Limb (tissue), 2 donors: ENCODE measurements at regions not wholly inside any gene's neighbourhood (a gene's known extent, or its start where the extent isn't known, plus 50 kb on each side); places are given as distances from the start of the nearest gene placed in this dataset.
"Not testable (repeated sequence)": the region's sequence is repeated elsewhere in the genome, so short reads cannot be mapped to it uniquely, and the experiment has no call there.

Experiments used
- DNase-seq, 2 donors: peaks; one replicate each; pipeline ENCODE4 v3.0.0-alpha.2; 2016; ENCODE audit errors: extremely low spot score in 2 of 2

GRCh38 chr2:89142959-89143358 lies 451.5 kb downstream of the RPIA start:
- DNase-seq = not testable (repeated sequence)

DNA sequence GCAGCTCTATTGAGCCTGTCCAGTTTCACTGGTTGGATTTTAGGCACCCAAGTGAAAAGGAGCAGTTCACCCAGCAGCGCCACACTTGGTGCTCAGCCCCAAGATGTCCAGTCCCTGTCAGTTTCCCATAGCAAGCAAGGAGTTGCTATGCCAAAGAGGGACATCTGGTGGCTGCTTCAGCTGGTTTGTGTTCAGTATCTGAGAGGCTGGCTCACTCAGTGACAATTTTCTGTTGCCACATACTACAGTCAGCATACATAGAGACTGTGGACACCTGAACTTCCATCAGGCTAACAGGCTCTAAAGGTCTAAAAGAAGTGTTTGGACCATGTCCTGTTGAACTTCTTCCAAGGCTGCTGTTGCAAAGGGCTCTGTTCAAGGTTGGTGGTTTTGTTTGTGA lies 453.9 kb downstream of the RPIA start:
- not testable (repeated sequence) for DNase-seq

DNA sequence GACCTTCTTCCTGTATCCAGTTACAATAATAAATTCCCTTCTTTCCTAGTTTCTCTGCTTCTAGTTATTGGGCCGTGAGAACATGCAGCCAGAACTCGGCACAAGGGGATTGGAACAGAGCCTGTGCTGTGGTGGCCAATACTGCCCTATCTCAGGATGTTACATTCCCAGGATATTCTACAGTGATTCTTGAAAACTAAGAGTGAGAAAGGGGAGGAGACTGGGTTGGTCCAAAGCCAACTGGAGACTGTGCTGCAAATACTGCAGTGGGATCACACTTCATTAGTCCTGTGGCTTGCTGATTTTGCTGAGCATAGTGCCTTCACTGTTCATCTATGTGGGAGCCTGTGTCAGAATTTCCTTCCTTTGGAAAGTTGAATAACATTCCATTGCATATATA lies 456.8 kb downstream of the RPIA start:
- DNase-seq = peak in 1 of 2 donors; percentile 23

DNA sequence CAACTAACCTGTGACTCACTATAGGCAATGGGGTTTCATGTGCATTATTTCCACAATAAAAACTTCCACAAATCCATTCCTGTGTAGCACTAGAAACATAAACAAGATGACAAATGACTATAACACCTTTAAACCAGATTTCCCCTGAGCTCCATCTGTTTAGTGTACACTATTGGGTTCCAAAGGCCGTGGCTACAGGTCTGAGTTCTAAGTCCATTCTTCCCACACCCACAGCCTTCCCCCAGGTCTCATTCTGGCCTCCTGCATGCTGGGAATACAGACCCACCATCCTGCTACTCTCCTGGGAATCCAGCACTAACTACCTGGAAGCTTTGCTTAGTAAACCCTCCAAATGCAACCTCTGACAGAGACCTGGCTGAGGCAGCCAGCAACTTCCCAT lies 460.2 kb downstream of the RPIA start:
- DNase-seq = not testable (repeated sequence)

DNA sequence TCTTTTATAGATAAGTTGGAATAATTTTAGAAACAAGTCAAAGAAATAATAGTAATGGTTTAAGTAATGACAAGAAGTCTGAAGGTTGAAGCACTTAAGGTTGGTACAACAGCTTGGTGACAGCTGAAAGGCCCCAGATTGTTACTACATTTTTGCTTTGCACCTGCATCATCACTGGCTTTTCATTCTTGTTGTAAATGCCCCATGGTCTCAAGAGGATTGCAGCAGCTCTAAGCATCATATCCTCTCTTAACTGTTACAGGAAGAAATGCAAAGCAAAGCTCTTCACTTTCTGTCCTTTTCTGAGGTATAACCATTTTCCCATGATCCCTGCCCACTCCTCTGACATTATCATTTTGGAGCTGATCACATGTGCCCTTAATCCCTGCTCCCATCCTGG lies 461.0 kb downstream of the RPIA start:
- not testable (repeated sequence) for DNase-seq

DNA sequence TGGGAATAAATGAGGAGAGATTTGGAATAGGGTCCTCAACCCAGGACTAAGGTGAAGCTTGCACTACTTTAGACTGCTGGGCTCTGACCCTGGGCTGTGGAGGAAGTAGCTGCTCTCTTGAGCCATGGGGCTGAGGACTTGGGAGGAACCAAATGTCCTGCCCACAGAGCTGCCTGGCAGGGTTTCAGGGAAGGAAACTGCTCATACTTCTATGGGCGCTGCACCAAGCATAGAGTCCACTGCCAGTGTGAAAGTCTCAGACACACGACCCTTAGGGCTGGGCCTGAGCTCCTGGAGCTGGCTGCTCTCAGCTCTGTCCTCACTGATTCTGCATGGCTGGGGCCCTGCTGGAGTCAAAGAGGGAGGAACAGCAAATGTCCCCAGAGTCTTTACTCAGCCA lies 461.7 kb downstream of the RPIA start:
- DNase-seq = not testable (repeated sequence)

- not testable (repeated sequence) for DNase-seq
Observed at GRCh38 chr2:89154247-89154682, 462.8 kb downstream of the RPIA start.

DNA sequence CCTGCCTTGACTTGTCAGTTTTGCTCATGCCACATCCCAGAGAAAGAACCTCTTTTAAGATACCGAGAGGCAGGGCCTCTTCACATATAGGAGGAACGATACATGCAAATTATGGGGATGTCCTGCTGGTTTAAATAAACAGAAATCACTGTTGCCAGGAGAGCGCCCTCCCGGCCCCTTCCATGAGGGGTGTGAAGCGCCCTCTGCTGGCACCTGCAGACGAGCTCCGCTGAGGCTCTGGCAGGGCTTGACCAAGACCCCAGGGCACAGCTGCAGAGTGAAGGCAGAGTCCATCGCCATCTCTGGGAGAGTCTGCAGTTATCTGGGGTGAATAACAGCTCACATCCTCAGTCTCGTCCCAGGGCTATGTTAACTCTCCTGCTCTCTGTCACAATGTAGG lies 468.8 kb downstream of the RPIA start:
- not testable (repeated sequence) for DNase-seq

DNA sequence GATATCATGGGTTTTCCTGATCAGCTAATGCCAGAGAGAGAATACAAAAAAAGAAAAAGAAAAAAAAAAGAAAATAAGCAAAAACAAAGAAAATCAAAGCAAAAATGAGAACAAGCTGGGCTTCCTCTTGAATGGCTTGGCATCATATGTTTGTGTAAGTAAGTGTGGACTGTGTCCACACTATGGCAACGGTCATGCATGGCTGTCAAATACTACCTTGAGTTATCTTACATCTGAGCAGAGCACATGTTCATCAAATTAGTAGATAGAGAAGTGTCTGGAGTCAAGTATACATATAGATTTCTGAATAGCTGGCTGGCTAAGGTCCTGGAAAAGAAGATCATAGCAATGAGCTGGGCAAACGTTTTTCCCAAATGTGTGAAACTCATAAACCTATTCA lies 470.2 kb downstream of the RPIA start:
- DNase-seq = not testable (repeated sequence)

DNA sequence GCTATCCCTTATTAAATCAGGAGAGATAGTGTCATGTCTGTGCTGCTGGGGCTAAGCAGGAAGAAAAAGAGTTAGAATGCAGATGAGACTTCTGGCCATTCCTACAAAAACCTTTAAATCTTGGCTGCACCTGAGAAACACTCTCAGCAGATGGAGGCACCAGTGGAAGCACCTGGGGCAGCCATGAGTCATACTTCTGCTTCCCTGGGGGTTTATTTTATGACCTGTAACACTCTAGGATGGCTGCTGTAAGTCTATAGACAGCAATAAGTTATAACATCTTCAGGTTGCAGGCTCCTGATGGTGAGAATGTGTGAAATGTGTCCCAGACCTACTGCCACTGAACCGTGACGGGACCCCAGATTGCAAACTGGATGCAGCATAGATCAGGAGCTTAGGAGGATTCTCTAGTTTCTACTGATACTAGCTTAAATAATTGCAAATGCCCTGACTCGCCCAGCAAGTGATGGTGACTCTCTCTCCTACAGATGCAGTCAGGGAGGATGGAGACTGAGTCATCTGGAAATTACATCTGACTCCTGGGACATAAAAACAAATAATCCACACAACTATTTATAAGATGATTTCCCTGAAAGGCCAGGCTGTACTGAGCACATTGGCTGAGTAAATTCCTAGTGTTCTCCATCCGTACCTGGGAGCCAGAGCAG lies 479.2 kb downstream of the RPIA start:
- DNase-seq = not testable (repeated sequence)

- DNase-seq = not testable (repeated sequence)
Observed at GRCh38 chr2:89171174-89171519, 479.7 kb downstream of the RPIA start.

- DNase-seq = not testable (repeated sequence)
Observed at GRCh38 chr2:89177004-89177403, 485.5 kb downstream of the RPIA start.

- not testable (repeated sequence) for DNase-seq
Observed at GRCh38 chr2:89182221-89182620, 490.7 kb downstream of the RPIA start.

DNA sequence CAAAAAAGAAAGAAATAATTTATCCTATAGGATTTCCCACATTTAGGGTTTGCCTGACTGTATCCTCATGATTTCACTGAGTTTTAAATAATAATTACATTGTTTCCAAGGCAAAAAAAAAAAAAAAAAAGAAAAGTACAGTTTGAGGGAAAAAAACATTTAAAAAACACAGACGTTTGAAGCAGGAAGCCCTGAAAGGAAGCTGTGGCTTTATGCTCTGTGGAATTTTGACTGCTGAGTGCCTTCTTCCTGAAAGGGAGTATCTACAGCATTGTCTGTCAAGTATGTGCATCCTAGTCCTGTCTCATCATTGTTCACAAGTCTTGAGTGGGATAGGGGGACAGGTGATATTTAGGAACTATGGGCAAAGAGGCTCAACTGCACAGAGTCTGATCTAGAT lies 493.3 kb downstream of the RPIA start:
- DNase-seq = not testable (repeated sequence)

DNA sequence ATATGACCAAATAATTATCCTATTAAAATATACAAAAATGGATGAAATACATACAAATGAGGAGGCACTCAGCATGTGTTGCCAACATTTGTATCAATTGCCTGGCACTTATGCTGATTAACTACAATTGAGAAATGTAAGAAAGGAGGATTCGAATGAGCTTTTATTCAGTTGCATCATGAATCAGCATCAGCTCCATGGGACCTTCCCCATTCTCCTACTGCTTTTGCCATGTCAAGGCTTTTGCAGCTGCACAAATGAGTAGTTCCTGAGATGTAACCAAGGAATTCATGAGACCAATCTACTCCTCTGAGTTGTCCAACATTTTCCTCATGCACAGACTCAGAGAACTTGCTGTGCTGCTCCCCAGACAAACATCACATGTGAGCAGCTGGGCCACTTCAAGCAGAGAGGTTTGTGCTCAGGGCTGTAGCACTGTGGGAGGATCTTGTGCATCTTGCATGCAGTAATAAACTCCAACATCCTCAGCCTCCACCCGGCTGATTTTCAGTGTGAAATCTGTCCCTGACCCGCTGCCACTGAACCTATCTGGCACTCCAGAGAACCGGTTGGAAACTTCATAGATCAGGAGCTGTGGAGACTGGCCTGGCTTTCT lies 504.3 kb downstream of the RPIA start:
- DNase-seq = not testable (repeated sequence)

DNA sequence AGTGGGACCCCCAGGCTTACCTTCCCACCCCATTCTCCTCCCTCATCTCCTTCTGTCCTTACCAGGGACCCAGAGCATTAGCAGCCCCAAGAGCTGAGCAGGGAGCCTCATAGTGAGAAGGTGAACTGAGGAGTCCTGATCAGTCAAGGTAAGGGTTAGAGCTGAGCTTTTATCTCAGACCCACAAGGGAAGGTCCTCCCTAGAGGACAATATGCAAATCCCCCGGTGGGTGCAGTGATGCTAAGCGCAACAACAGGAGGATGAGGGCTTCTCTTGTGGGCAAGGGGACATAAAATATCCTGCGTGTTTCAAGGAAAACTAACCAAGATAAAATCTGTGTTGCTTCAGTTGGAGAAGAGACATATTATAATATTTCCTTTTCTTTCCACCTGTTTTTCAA lies 505.2 kb downstream of the RPIA start:
- not testable (repeated sequence) for DNase-seq

DNA sequence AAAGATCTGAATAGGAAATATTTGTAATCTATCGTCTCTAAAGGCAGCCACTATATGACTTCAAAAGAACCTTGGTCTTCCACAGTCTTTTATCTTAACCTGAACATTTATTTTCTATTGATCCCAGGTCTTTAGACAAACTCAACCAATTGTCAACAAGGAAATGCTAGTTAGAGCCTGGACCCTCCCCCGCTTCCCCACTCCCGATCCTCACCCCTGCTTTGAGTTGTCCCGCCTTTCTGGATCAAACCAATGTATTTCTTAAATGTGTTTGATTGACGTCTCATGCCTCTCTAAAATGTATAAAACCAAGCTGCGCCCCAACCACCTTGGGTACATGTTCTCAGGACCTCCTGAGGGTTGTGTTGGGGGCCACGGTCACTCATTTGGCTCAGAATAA lies 506.6 kb downstream of the RPIA start:
- DNase-seq = not testable (repeated sequence)

DNA sequence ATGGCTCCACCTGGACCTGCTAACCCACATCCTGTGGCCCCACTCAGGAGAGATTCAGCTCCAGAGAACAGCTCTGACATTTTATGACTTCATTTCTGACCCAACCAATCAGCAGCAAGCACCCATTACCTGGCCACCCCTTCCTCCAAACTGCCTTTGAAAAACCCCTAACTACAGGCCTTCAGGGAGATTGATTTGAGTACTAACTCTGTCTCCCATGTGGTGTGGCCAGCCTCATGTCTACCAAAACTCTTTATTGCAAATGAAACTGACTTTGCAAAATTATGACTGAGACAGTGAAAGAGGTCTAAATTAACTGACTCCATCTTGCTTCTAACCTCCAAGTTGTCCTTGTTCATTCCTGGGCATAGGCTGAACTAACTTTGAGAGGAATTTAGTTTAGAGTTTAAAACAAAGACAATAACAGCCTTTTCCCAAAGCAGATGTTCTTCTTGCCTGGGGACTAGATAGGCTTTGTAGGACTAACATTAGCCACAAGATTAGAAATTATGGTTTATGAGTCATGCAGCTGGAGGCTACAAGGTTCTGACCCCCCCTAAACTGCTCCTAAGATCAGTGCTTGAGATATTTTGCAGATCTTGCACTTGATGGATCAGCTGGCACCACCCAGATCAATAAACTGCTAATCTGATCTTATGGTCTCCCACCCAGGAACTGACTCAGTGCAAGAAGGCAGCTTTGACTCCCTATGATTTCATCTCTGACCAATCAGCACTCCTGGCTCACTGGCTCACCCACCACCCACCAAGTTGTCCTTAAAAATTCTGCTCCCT lies 508.2 kb downstream of the RPIA start:
- DNase-seq = not testable (repeated sequence)

DNA sequence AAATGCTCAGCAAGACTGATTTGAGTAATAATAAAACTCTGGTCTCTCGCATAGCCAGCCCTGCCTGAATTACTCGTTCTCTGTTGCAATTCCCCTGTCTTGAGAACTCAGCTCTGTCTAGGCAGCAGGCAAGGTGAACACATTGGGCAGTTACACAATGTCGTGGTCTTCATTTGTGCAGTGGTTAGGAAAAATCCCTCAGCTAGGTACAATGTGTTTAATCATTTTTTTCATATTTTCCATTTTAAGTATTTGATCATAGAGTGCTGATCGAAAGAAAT lies 508.7 kb downstream of the RPIA start:
- not testable (repeated sequence) for DNase-seq

- DNase-seq = not testable (repeated sequence)
Observed at GRCh38 chr2:89202518-89202917, 511.0 kb downstream of the RPIA start.

DNA sequence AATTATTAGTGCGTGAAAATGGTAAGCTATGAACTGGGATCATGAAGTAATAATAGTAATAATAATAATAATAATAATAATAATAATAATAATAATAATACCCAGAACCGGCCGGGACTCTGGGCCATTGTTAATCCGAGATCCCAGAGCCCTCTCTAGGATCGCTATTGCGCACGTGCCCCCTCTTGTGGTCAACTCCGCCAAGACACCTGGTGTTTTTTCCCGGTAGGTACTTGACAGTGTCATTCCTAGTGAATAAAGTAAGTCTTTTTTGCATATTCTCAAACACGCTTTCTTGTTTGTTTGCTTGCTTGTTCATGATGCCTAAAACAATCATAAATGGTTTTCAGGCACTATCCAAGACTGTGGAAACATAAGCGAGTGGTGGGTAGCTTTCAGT lies 513.7 kb downstream of the RPIA start:
- peak in 1 of 2 donors; percentile 38 for DNase-seq

DNA sequence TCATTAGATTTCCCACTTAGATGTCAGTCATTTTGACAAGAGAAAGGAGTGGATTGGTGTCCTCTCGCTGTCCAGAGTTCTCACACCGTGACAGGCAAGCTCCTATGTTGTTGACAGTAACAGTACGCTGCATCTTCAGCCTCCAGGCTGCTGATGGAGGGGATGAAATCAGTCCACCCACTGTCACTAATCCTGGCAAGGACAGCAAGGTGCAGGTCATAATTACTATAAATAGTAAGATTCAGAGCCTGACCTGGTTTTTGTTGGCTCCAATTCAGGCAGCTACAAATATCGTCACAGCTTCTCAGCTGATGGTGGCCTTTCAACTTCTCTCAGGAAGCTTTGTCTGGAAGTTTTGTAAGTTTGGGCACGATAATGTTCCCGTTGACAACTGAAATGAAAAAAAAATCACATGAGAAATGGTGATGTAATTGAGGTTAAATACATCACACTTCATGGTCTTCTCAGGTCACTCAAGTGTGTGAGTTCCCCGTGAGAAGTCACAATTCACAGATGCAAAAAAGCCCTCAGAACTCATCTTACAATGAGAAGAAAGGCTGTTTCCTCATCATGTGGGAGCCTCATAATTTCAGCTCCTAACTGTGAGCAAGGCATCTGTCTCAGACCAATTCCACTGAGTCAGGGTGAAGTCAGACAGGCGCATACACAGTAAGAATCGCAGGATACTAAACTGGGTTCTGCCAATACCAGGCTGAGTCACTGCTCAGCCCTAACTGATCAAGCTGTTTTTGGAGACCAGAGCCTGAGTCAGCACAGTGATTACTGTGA lies 516.9 kb downstream of the RPIA start:
- DNase-seq = not testable (repeated sequence)
